Liver (tissue), 8 donors: ENCODE measurements at regions not wholly inside any gene's neighbourhood (a gene's known extent, or its start where the extent isn't known, plus 50 kb on each side); places are given as distances from the start of the nearest gene placed in this dataset.

Experiments
- DNase-seq: peaks from one replicate; pipeline ENCODE4 v3.0.0-alpha.2; 2017; ENCODE audit warnings: low spot score
- H3K27ac ChIP-seq, 2 donors: one replicate each; pipeline ENCODE4 v1.7.0; 2013; ENCODE audit warnings: inconsistent platforms in 2 of 2, low read length in 2 of 2, control low read depth in 1 of 2, low read depth in 1 of 2, mild to moderate bottlenecking in 1 of 2
- H3K27me3 ChIP-seq, 4 donors: one replicate each; pipeline versions ENCODE4 v1.6.1 to v1.7.0; 2013; ENCODE audit warnings: low read length in 3 of 4, inconsistent platforms in 1 of 4, mild to moderate bottlenecking in 1 of 4, moderate library complexity in 1 of 4; ENCODE audit not compliant: control insufficient read depth in 4 of 4, insufficient read depth in 4 of 4
- H3K36me3 ChIP-seq, 4 donors: one replicate each; pipeline versions ENCODE4 v1.6.1 to v1.7.0; 2013; ENCODE audit warnings: low read length in 3 of 4, mild to moderate bottlenecking in 3 of 4, low read depth in 1 of 4, moderate library complexity in 1 of 4; ENCODE audit not compliant: control insufficient read depth in 4 of 4, insufficient read depth in 3 of 4
- H3K4me1 ChIP-seq, 4 donors: one replicate each; pipeline versions ENCODE4 v1.6.1 to v1.7.0; 2013; ENCODE audit warnings: low read length in 3 of 4, mild to moderate bottlenecking in 3 of 4, moderate library complexity in 1 of 4; ENCODE audit not compliant: control insufficient read depth in 4 of 4, insufficient read depth in 4 of 4
- H3K4me3 ChIP-seq, 3 donors: one replicate each; pipeline versions ENCODE4 v1.6.1 to v1.7.0; 2013; ENCODE audit warnings: low read length in 3 of 3, control low read depth in 1 of 3, low read depth in 1 of 3, mild to moderate bottlenecking in 1 of 3
- H3K9ac ChIP-seq, 2 donors: one replicate each; pipeline ENCODE4 v1.7.0; 2013; ENCODE audit warnings: low read length in 2 of 2, mild to moderate bottlenecking in 2 of 2, moderate library complexity in 2 of 2, control low read depth in 1 of 2, low read depth in 1 of 2
- H3K9me3 ChIP-seq, 4 donors: one replicate each; pipeline versions ENCODE4 v1.6.1 to v1.7.0; 2013; ENCODE audit warnings: low read length in 3 of 4; ENCODE audit not compliant: control insufficient read depth in 4 of 4
- ATF3 ChIP-seq: IDR thresholded peaks from 2 replicates; pipeline ENCODE4 v1.6.1; 2016; ENCODE audit warnings: antibody characterized with exemption
- CTCF ChIP-seq: fragments of 150-350 bp; IDR thresholded peaks from 2 replicates; pipeline ENCODE4 v1.5.1; 2017; ENCODE audit warnings: improper control_type of control experiment, low read depth, low read length; ENCODE audit not compliant: missing input control
- EGR1 ChIP-seq, 2 donors: IDR thresholded peaks; 2 replicates each; pipeline ENCODE4 v1.6.1; 2016 to 2018; ENCODE audit warnings: antibody characterized with exemption in 2 of 2, low read depth in 2 of 2
- FOXA1 ChIP-seq: IDR thresholded peaks from 2 replicates; pipeline ENCODE4 v1.6.1; 2016; ENCODE audit warnings: antibody characterized with exemption
- FOXA2 ChIP-seq: IDR thresholded peaks from 2 replicates; pipeline ENCODE4 v1.6.1; 2016; ENCODE audit warnings: antibody characterized with exemption
- GABPA ChIP-seq, 2 donors: IDR thresholded peaks in 1 of 2; conservative IDR thresholded peaks in 1 of 2; 2 replicates each; pipeline ENCODE4 v1.6.1; 2016; ENCODE audit warnings: antibody characterized with exemption in 2 of 2, mild to moderate bottlenecking in 1 of 2, moderate library complexity in 1 of 2
- HNF4A ChIP-seq, 2 donors: conservative IDR thresholded peaks; 2 replicates each; pipeline ENCODE4 v1.6.1; 2016; ENCODE audit warnings: antibody characterized with exemption in 2 of 2, mild to moderate bottlenecking in 2 of 2
- HNF4G ChIP-seq: IDR thresholded peaks from 2 replicates; pipeline ENCODE4 v1.6.1; 2016; ENCODE audit warnings: antibody characterized with exemption
- JUND ChIP-seq, 2 donors: IDR thresholded peaks; 2 replicates each; pipeline ENCODE4 v1.6.1; 2016; ENCODE audit warnings: antibody characterized with exemption in 2 of 2
- MAX ChIP-seq: IDR thresholded peaks from 2 replicates; pipeline ENCODE4 v1.6.1; 2016; ENCODE audit warnings: antibody characterized with exemption
- NR2F2 ChIP-seq: IDR thresholded peaks from 2 replicates; pipeline ENCODE4 v1.6.1; 2016; ENCODE audit warnings: antibody characterized with exemption
- RAD21 ChIP-seq, 2 donors: IDR thresholded peaks; 2 replicates each; pipeline ENCODE4 v1.6.1; 2016; ENCODE audit warnings: antibody characterized with exemption in 2 of 2, mild to moderate bottlenecking in 2 of 2
- REST ChIP-seq: IDR thresholded peaks from 2 replicates; pipeline ENCODE4 v1.6.1; 2016; ENCODE audit warnings: antibody characterized with exemption, mild to moderate bottlenecking
- RXRA ChIP-seq, 2 donors: IDR thresholded peaks; 2 replicates each; pipeline ENCODE4 v1.6.1; 2017 to 2018; ENCODE audit warnings: antibody characterized with exemption in 2 of 2, mild to moderate bottlenecking in 1 of 2
- SP1 ChIP-seq: IDR thresholded peaks from 2 replicates; pipeline ENCODE4 v1.6.1; 2018; ENCODE audit warnings: antibody characterized with exemption, mild to moderate bottlenecking
- TAF1 ChIP-seq: conservative IDR thresholded peaks from 2 replicates; pipeline ENCODE4 v1.6.1; 2016; ENCODE audit warnings: antibody characterized with exemption, mild to moderate bottlenecking
- YY1 ChIP-seq: IDR thresholded peaks from 2 replicates; pipeline ENCODE4 v1.6.1; 2016; ENCODE audit warnings: antibody characterized with exemption, mild to moderate bottlenecking
- ZBTB33 ChIP-seq: IDR thresholded peaks from 2 replicates; pipeline ENCODE4 v1.6.1; 2016; ENCODE audit warnings: antibody characterized with exemption
- WGBS: extraction: QIAGEN DNeasy Blood & Tissue Kit; methylation state at CpG from one replicate; pipeline ENCODE4 v1.1.7; 2013; 5-methylcytosine and 5-hydroxymethylcytosine counted together
- donor health status: healthy.
- donor health status: healthy.
- donor health status: healthy.
- donor health status: healthy.
- donor health status: healthy.

GRCh38 chr6:109285366-109285765, 96.9 kb downstream of the CD164 start (continued):
- no peak for TF ChIP-seq CTCF

- H3K4me3 ChIP-seq = no peak overlapping the region
- no peak overlapping the region for H3K27ac ChIP-seq
- H3K4me1 ChIP-seq = no peaks in the 10 kb centered on the region
- TF ChIP-seq HNF4G = no peak
- no peak for TF ChIP-seq REST
- TF ChIP-seq EGR1 (IDR thresholded peaks at IDR 0.05; ENCODE audit: low read depth in 2 of 2) = no peak
- no peak for TF ChIP-seq FOXA2
- TF ChIP-seq JUND (IDR thresholded peaks at IDR 0.05) = no peak
- TF ChIP-seq CTCF = no peak
- TF ChIP-seq RXRA (IDR thresholded peaks at IDR 0.05) = no peak
- no peak for TF ChIP-seq FOXA1
- TF ChIP-seq NR2F2 = no peak
- no peak for TF ChIP-seq TAF1
- no peak for TF ChIP-seq ZBTB33
- no peak for TF ChIP-seq ATF3
- TF ChIP-seq RAD21 (IDR thresholded peaks at IDR 0.05) = no peak
- TF ChIP-seq HNF4A (conservative IDR thresholded peaks at IDR 0.05) = no peak
- TF ChIP-seq MAX = no peak
- no peak for TF ChIP-seq SP1
- no peak for TF ChIP-seq GABPA (IDR thresholded peaks at IDR 0.05 in 1 of 2, conservative IDR thresholded peaks at IDR 0.05 in 1 of 2)
- no peak for TF ChIP-seq YY1
- no peak for DNase-seq
- no peak overlapping the region for H3K9ac ChIP-seq
- no peaks in the 10 kb centered on the region for H3K9me3 ChIP-seq
- no peaks in the 10 kb centered on the region for H3K36me3 ChIP-seq
- WGBS = 89% methylated on average over 2 of the region's 2 CpGs
- H3K27me3 ChIP-seq = no peaks in the 10 kb centered on the region
These were observed 97.6 kb downstream of the CD164 start for GRCh38 chr6:109284675-109285074.
